Upper lobe of left lung (tissue), 6 donors: ENCODE measurements at regions not wholly inside any gene's neighbourhood (a gene's known extent, or its start where the extent isn't known, plus 50 kb on each side); places are given as distances from the start of the nearest gene placed in this dataset.

ENCODE experiments used
- ATAC-seq, 2 donors: fragments of 200-7000 bp; cut with Tn5 transposase; one replicate each; pipeline ENCODE4 v1.9.1; 2022; ENCODE audit warnings: mild to moderate bottlenecking in 2 of 2, moderate library complexity in 2 of 2; ENCODE audit not compliant: low FRiP score in 2 of 2
- DNase-seq, 2 donors: peaks; one replicate each; pipeline ENCODE4 v3.0.0-alpha.2; 2019 to 2020
- H3K27ac ChIP-seq, 4 donors: fragments of 200-600 bp; sonication (generic); one replicate each; pipeline ENCODE4 v1.5.1; 2016 to 2019
- H3K27me3 ChIP-seq, 4 donors: fragments of 200-600 bp; sonication (generic); one replicate each; pipeline ENCODE4 v1.5.1; 2017 to 2019
- H3K36me3 ChIP-seq, 4 donors: fragments of 200-600 bp; sonication (generic); one replicate each; pipeline ENCODE4 v1.5.1; 2016 to 2019
- H3K4me1 ChIP-seq, 4 donors: fragments of 200-600 bp; sonication (generic); one replicate each; pipeline ENCODE4 v1.5.1; 2018 to 2019
- H3K4me3 ChIP-seq, 4 donors: fragments of 200-600 bp; sonication (generic); one replicate each; pipeline ENCODE4 v1.5.1; 2017 to 2019; ENCODE audit warnings: mild to moderate bottlenecking in 2 of 4, moderate library complexity in 1 of 4
- H3K9me3 ChIP-seq, 4 donors: fragments of 200-600 bp; sonication (generic); one replicate each; pipeline ENCODE4 v1.5.1; 2018 to 2019
- CTCF ChIP-seq, 6 experiments: fragments of 450-650 bp in 4 of 6; fragments of 200-600 bp in 2 of 6; sonication (generic) in 2 of 6; IDR thresholded peaks; one replicate each; pipeline ENCODE4 v1.5.1; 2016 to 2019; ENCODE audit warnings: antibody characterized with exemption in 6 of 6
- EP300 ChIP-seq, 4 donors: sonication (generic); formaldehyde crosslinking; IDR thresholded peaks; one replicate each; pipeline ENCODE4 v1.5.1; 2017; ENCODE audit warnings: antibody characterized with exemption in 4 of 4, control low read depth in 2 of 4
- POLR2A ChIP-seq, 4 donors: fragments of 450-650 bp; IDR thresholded peaks; one replicate each; pipeline ENCODE4 v1.5.1; 2016 to 2017; ENCODE audit warnings: antibody characterized with exemption in 4 of 4, mild to moderate bottlenecking in 2 of 4
- POLR2AphosphoS5 ChIP-seq, 2 donors: sonication (generic); formaldehyde crosslinking; IDR thresholded peaks; one replicate each; pipeline ENCODE4 v1.5.1; 2017; ENCODE audit warnings: antibody characterized with exemption in 2 of 2
- WGBS, 2 donors: methylation state at CpG; one replicate each; pipeline ENCODE4 v1.1.5; 2017 to 2018; 5-methylcytosine and 5-hydroxymethylcytosine counted together
- donor health status: DM: no; HTN: no; CAD: no; lungs with moderate emphysema.
- donor health status: DM: no; HTN: yes; CAD: no; lungs with severe emphysema.

- WGBS, 2 donors = 28 to 47% methylated on average over 8 to 10 of the region's 10 CpGs
- H3K4me3 ChIP-seq = no peak overlapping the region
- TF ChIP-seq POLR2A (IDR thresholded peaks at IDR 0.05) = no peak
- no peak for TF ChIP-seq POLR2AphosphoS5 (IDR thresholded peaks at IDR 0.05)
Observed at GRCh38 chr1:37394574-37395464, 79.6 kb upstream of the ZC3H12A start.

GRCh38 chr1:37398096-37398495, 76.3 kb upstream of the ZC3H12A start:
- ATAC-seq (no peak), DNase-seq (no peak)
- no peaks in the 10 kb centered on the region for H3K9me3 ChIP-seq
- no peak for TF ChIP-seq EP300 (IDR thresholded peaks at IDR 0.05)
- no peak for TF ChIP-seq POLR2AphosphoS5 (IDR thresholded peaks at IDR 0.05)
- no peak for TF ChIP-seq POLR2A (IDR thresholded peaks at IDR 0.05)
- TF ChIP-seq CTCF (IDR thresholded peaks at IDR 0.05) = no peak
- no peaks in the 10 kb centered on the region for H3K27me3 ChIP-seq
- no peaks in the 10 kb centered on the region for H3K36me3 ChIP-seq
- H3K27ac ChIP-seq = no peak overlapping the region
- H3K4me1 ChIP-seq = no peaks in the 10 kb centered on the region
- 87 to 89% methylated on average over 8 of the region's 8 CpGs for WGBS, 2 donors
- no peak overlapping the region for H3K4me3 ChIP-seq

More at GRCh38 chr1:37394574-37395464, 79.6 kb upstream of the ZC3H12A start:
- no peak for ATAC-seq
- H3K27ac ChIP-seq = no peak overlapping the region
- no peaks in the 10 kb centered on the region for H3K9me3 ChIP-seq
- peaks cover 0 to 5% (median 0%) of the 10 kb centered on the region in 4 donors for H3K27me3 ChIP-seq
- H3K4me1 ChIP-seq = no peaks in the 10 kb centered on the region
- DNase-seq = no peak
- no peaks in the 10 kb centered on the region for H3K36me3 ChIP-seq

GRCh38 chr1:37399205-37399604, 75.2 kb upstream of the ZC3H12A start:
- no peak overlapping the region for H3K4me3 ChIP-seq
- no peak for DNase-seq
- no peak for ATAC-seq
- no peaks in the 10 kb centered on the region for H3K9me3 ChIP-seq
- 72 to 82% methylated on average over 3 to 6 of the region's 6 CpGs for WGBS, 2 donors
- no peak overlapping the region for H3K27ac ChIP-seq
- no peak for TF ChIP-seq POLR2A (IDR thresholded peaks at IDR 0.05)
- no peaks in the 10 kb centered on the region for H3K27me3 ChIP-seq
- no peaks in the 10 kb centered on the region for H3K4me1 ChIP-seq
- H3K36me3 ChIP-seq = no peaks in the 10 kb centered on the region

GRCh38 chr1:37399830-37400464, 74.4 kb upstream of the ZC3H12A start:
- Histone ChIP-seq H3K27me3 (no peaks in the 10 kb centered on the region), H3K4me3 (no peak overlapping the region), H3K27ac (no peak overlapping the region), H3K9me3 (no peaks in the 10 kb centered on the region), H3K36me3 (no peaks in the 10 kb centered on the region), H3K4me1 (no peaks in the 10 kb centered on the region)
- TF ChIP-seq CTCF (IDR thresholded peaks at IDR 0.05) = no peak
- TF ChIP-seq POLR2A (IDR thresholded peaks at IDR 0.05) = no peak
- DNase-seq = no peak
- no peak for ATAC-seq
- WGBS, 2 donors = 77 to 78% methylated on average over 1 to 3 of the region's 3 CpGs

- H3K36me3 ChIP-seq = no peaks in the 10 kb centered on the region
- H3K27me3 ChIP-seq = no peaks in the 10 kb centered on the region
- DNase-seq (no peak), ATAC-seq (no peak)
- no peak for TF ChIP-seq POLR2AphosphoS5 (IDR thresholded peaks at IDR 0.05)
- no peak for TF ChIP-seq CTCF (IDR thresholded peaks at IDR 0.05)
- no peak for TF ChIP-seq EP300 (IDR thresholded peaks at IDR 0.05)
- no peak for TF ChIP-seq POLR2A (IDR thresholded peaks at IDR 0.05)
- 75 to 78% methylated on average over 19 to 21 of the region's 21 CpGs for WGBS, 2 donors
- no peak overlapping the region for H3K27ac ChIP-seq
- H3K4me1 ChIP-seq = no peaks in the 10 kb centered on the region
- no peak overlapping the region for H3K4me3 ChIP-seq
- no peaks in the 10 kb centered on the region for H3K9me3 ChIP-seq
Observed at GRCh38 chr1:37400466-37401225, 73.7 kb upstream of the ZC3H12A start.
